Globus pallidus (tissue), 1 donor: ENCODE measurements at regions not wholly inside any gene's neighbourhood (a gene's known extent, or its start where the extent isn't known, plus 50 kb on each side); places are given as distances from the start of the nearest gene placed in this dataset.
"Not testable (repeated sequence)": the region's sequence is repeated elsewhere in the genome, so short reads cannot be mapped to it uniquely, and the experiment has no call there.

Experiments
- DNase-seq: peaks from one replicate; pipeline ENCODE4 v3.0.0-alpha.2; 2015; ENCODE audit warnings: low spot score

GRCh38 chr13:37510441-37510840 is 88.1 kb downstream of the POSTN start:
- DNase-seq = no peak

- DNase-seq = no peak
These were observed 93.0 kb downstream of the POSTN start for GRCh38 chr13:37505531-37505930.

DNA sequence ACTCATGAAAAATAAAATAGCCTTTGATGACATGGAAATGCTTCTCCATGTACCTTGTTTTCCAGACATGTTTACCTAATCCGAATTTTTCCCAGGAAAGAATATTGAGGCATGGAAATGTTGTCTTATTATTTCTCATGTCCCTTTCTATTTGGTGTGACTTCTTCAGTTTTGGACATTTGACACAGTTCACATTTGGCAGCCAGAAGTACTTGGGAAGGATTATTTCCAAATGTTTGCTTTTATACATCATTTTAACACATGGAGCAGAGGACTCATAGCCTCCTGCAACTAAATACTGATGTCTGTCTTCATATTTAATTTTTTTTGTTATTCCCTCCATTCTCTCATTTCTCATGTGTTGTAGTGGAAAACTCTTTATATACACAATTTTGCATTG is 94.3 kb downstream of the POSTN start:
- DNase-seq = no peak

DNA sequence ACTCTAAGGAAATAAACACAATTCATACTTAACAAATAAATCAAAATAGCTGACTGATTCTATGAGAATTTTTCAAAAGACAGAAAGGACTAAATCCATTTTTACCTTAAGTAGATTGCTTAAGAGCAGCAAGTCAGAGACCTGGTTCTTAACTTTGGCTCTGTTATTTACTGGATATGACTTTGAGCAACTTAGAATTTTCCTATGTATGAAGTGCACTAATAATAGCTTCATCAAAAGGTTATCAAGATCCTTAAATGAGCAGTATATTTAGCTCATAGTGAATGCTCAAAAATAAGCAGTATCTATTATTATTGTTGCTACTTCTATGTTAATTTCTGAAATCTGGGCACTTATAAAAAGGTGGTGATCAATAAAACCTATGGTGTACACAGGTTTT is 95.3 kb downstream of the POSTN start:
- DNase-seq = no peak

- DNase-seq = not testable (repeated sequence)
These were observed 96.1 kb downstream of the POSTN start for GRCh38 chr13:37502303-37502993.

DNA sequence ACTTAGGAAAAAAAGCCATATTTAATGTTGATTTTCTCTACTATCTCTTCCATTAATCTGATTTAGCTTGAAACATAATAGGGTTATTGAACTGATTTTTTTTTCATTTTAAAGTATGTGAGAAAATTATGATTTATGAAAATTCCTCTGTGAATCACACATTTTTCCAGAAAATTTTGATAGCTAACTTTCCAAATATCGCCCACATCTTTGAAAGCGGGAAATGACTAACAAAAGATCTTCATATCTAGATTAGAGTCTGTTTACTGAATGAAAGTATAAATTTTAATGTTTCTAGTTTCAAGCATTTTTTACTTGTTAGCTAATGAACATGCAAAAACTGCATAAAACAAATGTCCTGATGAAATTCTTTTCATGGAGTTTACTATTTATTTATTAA is 97.4 kb downstream of the POSTN start:
- DNase-seq = no peak

- no peak for DNase-seq
These were observed 103.5 kb downstream of the POSTN start for GRCh38 chr13:37495046-37495445.

DNA sequence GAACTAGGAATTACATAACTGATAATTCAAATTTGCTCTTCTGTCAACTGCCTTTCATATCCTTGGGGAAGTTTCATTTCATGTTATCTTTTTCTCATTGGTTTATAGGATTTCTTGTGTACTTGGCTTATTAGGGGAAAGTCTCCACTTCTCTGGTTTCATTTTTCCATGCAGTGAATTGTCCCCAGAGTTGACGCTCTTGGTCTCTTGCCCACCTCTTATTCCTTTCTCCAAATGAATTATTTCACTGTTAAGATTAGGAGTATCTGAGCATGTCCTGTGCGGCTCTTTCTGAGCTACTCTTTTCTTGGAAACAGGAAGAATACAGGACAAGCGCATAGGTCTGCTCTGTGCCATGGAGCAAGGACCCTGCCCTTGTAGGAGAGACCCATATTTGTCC is 104.8 kb downstream of the POSTN start:
- no peak for DNase-seq

- DNase-seq = no peak
These were observed 105.6 kb downstream of the POSTN start for GRCh38 chr13:37492741-37493514.

DNA sequence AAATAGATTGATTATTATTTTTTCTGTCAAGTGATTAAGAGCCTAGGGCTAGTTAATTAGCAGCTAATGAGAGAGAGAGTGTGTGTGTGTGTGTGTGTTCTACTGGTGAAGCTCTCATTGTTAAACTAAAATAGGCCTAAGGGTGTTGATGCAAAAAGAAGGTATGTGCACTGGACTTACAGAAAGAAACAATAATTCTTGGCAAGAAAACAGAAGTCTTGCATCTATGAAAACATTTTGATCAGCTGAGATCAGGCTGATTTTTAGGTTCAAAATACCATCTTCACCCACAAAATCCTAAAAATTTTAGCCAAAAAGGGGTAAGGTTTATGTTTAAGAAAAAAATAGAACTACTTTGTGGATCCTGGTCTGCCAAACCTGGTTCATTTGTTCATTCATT is 106.5 kb downstream of the POSTN start:
- DNase-seq = no peak

- DNase-seq = no peak
These were observed 106.9 kb downstream of the POSTN start for GRCh38 chr13:37491661-37492060.

DNA sequence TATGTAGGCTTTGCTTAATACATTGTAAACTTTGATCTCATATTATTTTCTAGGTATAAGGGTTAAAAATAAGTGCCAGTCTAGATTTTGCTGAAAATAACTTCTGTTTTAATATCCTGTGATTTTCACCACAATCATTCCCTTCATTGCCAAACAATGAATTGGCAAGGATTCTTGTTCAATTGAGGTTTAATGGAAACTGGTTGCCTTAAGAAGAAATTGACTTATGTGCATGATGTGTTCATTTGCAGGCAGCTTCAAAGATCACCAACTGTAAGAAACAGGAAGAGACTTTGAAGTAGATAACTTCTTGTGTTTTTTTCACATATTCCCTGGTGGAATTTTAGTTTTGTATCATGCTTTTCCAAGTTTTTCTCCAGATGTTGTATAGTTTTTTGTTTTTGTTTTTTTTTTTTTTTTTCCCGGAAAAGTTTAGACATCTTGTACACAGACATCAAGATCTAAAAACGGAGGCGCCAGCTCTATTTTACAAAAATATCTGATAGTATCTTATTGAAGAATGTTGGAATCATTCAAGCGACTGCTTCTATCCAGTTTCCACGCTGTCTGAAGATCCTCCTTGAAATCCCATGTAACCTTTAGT is 108.3 kb downstream of the POSTN start:
- no peak for DNase-seq

GRCh38 chr13:37488726-37489125 is 109.8 kb downstream of the POSTN start:
- no peak for DNase-seq

GRCh38 chr13:37486171-37486681 is 112.3 kb downstream of the POSTN start:
- no peak for DNase-seq

DNA sequence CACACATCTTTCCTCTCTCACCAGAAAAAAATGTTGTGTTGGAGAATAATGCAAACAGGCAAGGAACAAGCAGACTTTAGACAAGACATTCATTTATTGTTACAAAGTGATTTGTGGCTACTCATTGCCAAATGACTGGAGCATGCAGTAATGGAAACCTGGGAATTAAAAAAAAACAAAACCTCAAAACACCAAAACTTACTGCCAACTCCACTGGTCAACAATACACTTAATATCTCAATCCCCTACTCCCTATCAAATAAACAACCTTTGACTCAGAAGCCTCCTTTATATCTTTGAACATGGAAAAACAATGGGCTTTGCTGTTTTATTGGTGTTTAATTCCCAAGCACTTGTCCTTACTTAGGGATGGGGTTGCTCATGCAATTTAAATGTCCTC is 112.8 kb downstream of the POSTN start:
- no peak for DNase-seq

GRCh38 chr13:37484056-37484455 is 114.5 kb downstream of the POSTN start:
- no peak for DNase-seq

GRCh38 chr13:37482331-37482730 is 116.2 kb downstream of the POSTN start:
- DNase-seq = no peak

DNA sequence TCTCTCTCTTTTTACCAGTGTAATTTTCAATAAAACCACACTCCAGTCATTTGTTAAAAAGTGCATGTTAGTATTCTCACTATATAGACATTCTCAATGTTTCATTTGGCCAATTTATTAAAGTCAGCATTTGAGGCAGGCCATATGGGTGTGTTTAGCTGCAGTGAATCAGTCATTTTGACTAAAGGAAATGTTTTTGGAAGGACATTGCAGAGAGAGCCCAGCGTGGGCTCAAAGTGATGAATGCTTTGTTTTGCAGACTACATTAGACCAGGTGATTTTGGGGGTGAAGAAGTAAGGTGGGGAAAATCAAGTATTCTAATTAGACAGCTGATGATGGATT is 116.7 kb downstream of the POSTN start:
- DNase-seq = no peak

GRCh38 chr13:37481011-37481884 is 117.3 kb downstream of the POSTN start:
- DNase-seq = no peak

- no peak for DNase-seq
These were observed 118.7 kb downstream of the POSTN start for GRCh38 chr13:37479916-37480315.

GRCh38 chr13:37476874-37477273 is 121.7 kb downstream of the POSTN start:
- DNase-seq = no peak

GRCh38 chr13:37475966-37476365 is 122.6 kb downstream of the POSTN start:
- DNase-seq = no peak
